GM19023 (cell line): ENCODE measurements at regions not wholly inside any gene's neighbourhood (a gene's known extent, or its start where the extent isn't known, plus 50 kb on each side); places are given as distances from the start of the nearest gene placed in this dataset.

Experiments
- ATAC-seq: cut with Tn5 transposase; IDR thresholded peaks from one replicate; pipeline ENCODE4 v1.9.1; 2021; ENCODE audit warnings: mild to moderate bottlenecking, moderate library complexity; ENCODE audit not compliant: unreplicated experiment

DNA sequence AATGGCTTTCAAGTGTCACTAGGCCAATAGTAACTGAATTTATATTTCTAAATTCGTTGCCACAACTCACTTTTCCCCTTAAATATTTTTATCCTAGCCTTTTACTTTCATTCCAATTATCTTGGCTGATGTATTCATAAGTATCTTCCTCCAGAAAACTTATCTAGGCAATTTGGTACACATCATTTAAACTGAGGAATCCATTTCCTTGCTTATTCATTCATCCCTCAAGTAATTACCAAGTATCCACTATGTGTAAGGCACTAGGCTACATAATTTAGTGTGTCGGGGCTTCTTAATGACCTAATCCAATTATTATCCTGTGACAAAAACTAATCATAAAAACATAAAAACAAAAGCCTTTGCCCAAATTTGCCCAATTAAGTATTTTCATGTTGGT, 258.3 kb upstream of the TCF21 start:
- no peak for ATAC-seq

DNA sequence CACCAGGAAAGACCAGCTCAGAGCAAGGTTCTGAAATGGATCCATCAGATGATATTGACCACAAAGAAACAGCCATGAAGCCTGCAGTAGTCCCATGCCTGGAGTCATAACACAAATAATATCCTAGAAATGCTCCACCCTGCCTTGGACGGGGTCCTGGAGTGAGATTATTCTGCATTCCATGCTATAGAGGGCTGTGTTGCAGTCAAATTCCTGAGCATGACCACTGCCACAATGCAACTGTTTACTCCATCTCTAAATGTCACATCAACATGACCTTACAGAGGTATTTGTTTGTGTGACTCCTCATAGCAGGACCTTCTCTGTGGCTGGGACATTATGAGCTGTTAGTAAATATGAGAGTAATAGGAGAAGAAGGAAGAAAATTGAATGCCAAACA, 257.5 kb upstream of the TCF21 start:
- ATAC-seq: no peak

DNA sequence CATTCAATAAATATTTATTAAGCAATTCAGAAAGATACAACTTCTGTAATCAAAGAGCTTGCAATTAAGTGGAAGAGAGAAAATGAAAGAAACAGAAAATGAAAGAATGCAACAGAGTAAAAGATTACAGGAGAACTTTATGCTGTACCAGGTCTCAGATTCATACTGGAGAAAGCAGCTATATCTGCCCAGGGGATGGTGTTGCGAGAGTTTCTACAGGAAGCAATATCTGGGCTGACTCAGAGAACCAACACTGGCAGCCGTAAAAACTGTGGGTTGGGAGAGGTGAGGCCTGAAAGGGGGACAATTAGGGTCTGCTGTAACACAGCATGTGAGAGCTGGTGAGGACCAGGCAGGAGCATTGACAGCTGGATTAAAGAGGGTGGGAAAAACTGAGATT, 256.7 kb upstream of the TCF21 start:
- no peak for ATAC-seq

DNA sequence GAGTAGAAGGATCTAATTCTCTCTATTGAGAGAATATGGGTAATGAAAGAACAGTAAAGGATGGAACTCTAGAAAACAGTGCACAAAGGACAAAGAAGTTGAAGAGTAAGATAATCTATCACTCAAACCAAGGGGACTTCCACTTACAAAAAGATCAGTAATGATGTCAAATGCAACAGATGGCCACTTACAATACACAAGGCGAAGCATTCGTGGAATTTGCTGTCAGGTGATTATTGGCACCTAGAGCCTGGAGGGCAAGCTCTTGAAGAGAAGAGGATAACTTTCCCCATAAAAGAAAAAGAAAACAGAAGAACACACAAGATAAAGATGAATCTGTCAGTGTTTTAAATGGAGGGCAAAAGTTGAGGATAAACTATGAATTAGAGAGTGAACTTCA, 256.0 kb upstream of the TCF21 start:
- no peak for ATAC-seq

DNA sequence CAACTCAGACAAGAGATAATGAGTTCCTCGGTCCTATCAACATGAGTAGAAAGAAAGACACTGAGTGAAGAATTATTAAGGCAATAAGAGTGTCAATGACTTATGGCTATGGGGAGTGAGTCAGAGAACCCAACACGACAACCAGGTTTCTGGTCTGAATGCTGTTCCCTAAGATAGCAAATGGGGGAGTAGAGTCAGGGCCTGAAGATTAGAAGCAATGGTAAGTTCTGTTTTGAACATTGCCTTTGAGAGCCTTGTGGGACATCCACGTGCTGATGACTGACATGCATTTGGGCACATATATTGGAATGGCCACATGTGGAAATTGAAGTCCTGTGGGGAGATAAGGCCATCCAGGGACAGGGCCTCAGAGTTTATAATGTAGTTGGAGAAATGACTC, 254.4 kb upstream of the TCF21 start:
- ATAC-seq: no peak

DNA sequence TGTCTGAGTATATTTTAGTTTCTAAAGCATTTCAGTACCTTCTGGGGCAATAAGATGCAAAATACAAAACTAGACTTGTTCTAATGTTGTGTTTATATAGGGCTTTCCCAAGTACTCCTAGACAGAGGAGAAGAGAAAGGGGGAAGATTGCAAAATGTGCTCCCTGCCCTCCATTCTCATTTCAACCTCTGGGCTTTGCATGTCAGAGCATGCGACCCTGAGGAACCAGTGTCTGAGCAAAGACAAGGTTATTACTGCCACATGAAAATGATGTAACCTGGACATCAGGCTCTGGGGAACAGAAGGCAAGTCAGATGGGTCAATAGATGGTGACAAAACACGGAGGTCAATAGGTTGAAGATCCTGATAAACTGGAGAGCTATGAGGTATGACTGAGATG, 253.5 kb upstream of the TCF21 start:
- no peak for ATAC-seq

DNA sequence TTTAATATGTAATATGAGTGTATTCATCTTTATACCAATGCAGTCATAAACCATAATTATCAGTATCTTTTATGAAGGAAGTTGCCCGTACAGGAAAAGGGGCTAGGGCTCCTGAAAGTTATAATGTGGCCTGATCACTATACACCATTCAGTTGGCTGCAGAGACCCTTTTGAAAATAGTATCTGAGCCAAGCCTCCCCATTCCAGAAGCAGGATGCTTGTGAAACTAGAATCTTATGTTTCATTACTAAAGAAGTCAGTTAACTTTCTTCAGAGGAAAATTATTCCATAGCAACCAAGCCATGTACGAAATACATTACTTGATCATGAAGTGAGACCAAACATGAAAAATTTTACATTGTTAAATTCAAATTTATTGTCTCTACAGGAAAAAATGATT, 251.5 kb upstream of the TCF21 start:
- ATAC-seq: no peak

DNA sequence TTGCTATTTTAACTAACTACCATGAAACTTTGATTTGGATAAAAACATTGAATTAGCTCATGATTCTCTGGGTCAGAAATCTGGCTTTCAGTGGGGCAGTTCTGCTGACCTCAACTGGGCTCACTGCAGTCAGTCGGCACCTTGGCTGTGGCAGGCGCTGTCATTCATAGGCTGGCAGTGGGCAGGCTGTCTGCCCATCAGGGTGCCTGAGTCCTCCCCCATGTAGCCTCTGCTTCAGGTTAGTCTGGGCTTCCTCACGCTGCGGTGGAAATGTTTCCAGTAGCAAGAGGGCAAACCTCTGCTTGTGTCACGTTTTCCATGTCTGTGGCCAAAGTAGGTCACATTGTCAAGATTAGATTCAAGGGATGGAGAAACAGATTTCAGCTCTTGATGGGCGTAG, 251.0 kb upstream of the TCF21 start:
- no peak for ATAC-seq

DNA sequence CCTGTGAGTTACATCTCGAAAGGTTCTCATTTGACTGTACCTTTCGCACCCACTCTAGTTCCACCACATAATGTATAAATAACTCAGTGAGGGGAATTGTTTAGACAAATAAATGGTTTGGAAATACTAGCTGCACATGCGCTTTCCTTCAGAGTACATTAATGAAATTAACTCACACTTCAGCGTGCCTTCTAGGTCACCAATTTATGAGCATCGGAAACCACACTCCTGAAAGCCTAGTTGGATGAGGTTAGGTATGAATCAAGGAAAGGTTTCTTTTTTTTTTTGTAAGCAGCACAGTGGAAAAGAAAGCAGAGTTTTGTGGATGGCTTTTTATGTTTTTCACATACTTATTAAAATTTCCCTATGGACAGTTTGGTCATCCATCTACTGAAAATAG, 247.8 kb upstream of the TCF21 start:
- ATAC-seq: no peak

DNA sequence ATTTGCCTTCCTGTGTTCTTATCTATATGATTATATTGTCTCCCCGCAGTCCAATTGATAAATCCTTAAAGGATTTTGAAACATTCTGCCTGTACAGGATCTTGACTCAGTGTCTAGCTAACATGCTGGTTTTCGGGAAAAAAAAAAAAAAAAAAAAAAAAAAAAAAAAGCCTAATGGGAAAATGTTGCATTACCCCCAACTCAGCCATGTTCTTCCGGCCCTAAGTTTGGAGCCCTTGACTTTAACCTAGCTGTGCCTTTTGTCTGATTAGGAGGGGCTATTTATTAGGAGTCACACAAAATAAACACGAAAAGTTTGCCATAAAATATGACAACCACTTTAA, 244.4 kb upstream of the TCF21 start:
- no peak for ATAC-seq

DNA sequence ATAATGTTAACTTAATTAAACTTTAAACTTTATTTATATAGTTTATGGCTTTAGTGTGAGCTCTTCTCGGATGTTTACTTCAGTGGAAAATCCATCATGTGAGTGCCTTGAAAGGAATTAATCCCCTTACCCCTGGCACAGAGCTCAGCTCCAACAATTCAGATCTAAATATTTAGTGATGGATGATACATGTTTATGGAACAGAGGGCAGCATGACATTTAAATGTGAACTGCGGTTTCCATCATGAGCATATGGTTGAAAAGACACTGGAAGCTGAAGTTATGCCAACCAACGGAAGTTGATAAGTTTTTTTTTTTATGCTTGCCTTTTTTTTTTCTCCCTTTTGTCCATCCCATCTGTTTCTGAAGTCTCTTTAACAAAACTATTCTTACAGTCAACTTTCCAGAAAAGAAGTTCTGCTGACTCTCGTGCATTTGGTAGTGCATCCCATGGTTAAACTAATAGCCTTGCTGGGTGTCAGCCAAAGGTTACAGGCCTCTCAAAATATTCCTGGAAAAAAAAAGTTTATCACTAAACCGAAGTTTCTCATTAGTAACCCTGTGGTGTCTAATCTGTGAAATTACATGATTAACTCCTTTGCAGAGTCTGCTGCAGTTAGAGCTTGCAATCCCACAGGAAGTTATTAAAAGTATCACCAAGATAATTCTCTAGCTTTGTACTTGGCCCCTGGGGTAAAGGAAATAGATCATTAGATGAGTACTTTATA, 243.9 kb upstream of the TCF21 start:
- no peak for ATAC-seq

DNA sequence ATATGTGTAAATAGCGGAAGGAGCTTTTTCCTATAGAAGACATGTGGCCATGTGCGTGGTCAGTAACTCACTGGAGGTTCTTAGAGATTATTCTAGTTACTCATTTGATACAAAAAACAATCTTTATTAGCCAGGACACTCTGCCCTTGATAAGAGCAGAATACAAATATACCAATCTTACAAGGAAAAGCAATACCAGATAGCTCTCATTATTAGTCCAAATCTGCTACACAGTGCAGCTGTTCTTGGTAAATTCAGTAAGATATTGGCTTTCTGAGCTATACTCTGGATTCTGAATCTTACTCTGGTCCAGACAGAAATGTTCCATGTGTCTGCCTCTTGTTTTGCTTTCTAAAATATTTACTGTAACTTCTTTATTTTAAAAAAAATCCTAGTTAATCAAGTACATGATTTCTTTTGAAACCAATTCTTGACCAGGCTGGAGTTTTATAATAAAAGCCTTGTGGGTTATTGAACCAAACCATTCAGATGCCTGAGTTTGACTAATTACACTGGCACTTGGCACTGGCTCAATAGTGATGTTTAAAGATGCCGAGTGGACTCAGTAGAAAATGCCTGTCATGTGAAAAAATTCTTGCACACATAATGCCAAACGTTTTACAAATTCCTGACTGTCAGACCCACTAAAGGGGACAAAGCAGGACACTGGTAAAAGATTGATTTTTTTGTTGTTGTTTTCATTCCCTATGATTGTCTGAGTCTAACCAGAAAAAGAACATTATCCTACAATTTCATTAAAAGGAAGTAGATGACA, 242.8 kb upstream of the TCF21 start:
- no peak for ATAC-seq

DNA sequence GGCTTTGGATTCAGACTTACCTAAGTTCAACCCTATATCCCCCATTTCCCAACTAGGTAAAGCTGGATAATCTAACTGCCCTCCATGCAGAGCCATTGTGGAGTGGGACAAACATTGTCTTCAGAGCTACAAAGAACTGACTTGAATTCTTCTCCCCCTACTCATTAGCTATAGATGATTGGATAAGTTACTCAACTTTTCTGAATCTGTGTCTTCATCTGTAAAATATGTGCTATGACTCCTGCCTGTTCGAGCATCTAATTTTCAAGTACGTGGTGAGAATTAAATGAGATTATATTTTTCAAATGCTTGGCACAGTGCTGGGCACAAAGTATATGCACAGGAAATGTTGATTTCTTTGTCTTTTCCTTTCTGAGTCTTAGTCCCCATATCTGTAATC, 240.3 kb upstream of the TCF21 start:
- ATAC-seq: no peak

DNA sequence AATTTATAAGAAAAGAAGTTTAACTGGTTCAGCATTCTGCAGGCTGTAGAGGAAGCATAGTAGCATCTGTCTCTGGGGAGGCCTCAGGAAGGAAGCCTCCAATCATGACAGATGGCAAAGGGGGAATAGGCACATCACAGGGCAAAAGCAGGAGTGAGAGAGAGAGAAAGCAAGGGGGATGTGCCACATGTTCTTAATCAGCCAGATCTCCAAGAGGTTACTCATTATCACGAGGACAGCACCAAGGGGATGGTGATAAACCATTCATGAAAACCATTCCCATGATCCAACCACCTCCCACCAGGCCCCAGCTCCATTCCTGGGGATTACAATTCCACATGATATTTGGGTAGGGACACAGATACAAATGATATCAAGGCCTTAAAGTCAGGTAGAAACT, 217.5 kb upstream of the TCF21 start:
- no peak for ATAC-seq

DNA sequence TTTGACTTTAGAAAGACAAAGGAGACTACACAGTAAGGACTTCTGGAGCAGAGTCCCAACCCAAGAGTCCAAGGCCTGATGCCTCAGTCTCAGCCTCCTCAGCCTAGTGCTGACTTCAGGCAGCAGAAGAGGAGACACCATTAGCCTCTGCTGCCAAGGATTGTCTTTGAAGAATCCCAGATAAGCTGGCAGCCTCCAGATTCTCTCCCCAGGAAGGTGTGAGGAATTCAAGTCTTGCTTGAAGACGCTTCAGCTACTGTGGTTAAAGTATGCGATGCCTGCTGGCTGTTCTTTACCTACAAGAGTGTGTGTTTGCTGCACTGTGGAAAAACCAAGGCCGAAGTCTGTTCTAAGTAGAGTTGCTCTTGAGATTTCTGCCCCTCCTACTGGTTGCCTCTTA, 215.9 kb upstream of the TCF21 start:
- no peak for ATAC-seq

DNA sequence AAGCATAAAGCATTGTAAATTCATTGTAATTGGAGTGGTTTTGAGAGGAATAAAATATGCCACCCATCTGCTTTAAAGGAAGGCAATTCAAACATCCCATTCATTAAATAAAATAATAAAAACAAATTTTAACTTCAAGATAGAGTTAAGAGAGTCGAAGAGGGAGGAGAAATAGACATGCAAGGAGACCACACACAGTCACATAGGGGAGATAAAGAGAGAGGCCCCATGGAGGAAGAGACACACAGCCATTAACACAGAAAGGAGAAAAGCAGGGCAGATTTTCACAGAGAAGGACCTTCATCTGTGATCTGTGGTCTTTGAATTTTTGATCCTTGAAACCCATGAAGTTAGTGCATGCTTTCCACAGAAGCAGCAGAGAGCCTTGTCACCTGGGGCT, 214.3 kb upstream of the TCF21 start:
- ATAC-seq: no peak

DNA sequence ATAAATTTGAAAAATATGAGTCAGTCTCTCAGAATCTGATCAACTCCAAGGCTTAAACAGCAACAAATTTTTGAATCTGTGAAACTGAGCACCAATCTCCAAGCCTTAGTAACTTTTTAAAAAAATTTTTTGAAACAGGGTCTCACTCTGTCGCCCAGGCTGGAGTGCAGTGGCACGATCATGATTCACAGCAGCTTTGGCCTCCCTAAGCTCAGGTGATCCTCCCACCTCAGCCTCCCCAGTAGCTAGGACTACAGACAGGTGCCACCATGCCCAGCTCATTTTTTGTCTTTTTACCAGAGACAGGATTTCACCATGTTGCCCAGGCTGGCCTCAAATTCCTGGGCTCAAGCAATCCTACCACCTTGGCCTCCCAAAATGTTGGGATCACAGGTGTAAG, 207.9 kb upstream of the TCF21 start:
- ATAC-seq: no peak

DNA sequence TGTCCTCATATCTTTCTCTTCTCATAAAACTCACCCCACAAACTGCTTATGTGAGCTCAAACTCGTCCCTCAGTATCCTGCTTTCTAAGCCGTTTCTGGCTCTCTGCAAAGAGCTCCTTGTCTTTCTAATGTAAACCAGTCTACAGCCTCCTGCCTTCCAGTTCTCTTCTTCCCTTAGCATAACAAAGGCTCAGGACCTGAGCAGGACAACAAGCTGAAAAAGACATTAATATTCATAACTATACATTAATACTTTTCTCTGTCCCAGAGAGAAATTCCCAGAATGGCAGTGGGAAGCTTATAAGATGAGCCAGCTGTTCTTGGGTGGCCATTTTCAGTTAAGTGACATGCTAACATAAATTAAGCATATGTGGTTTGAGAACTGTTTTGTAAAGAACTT, 207.0 kb upstream of the TCF21 start:
- no peak for ATAC-seq

DNA sequence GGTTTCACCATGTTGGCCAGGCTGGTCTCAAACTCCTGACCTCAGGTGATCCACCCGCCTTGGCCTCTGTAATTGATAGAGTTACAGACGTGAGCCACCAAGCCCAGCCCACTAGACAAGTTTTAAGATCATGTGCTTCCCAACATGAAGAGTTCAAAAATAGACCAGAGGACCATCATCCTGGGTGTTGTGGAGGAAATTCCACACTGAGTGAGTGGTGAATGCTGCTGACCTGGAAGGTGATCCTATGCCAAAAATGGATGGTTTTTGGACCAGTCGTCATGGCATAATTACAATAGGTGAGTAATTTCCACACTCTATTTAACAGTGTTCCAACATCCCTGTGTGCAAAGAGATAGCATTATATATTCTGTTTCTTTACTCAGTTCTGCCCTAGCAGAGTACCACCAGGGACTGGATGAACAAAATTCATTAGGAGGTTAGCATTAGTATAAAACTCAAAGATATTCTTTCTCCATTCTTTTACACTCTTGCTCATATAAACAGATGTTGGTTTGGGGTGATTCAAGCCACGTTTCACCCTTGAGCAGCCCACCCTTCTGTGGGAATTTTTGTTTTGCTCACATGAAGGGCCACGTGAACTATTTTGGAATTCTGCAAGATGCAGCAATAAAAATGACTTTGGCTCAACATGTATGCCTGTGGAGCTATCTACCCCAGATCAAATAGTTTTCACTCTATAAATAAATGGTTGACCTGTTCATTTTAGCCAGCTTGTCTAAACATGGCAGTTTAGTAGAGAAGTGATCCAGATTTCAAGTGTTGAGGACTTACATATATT, 206.2 kb upstream of the TCF21 start:
- no peak for ATAC-seq

DNA sequence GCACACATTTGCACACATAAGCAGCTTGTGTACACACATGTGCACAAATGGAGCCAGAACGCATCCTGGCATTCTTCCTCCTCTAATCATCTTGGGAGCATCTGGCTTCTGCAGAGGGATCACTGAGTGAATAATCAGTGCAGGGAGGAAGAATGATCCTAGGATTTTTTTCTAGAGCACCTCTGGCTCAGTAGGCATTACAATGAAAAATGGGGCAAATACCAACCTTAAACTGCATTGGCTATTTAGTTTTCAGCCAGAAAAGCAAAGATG, 205.7 kb upstream of the TCF21 start:
- no peak for ATAC-seq

DNA sequence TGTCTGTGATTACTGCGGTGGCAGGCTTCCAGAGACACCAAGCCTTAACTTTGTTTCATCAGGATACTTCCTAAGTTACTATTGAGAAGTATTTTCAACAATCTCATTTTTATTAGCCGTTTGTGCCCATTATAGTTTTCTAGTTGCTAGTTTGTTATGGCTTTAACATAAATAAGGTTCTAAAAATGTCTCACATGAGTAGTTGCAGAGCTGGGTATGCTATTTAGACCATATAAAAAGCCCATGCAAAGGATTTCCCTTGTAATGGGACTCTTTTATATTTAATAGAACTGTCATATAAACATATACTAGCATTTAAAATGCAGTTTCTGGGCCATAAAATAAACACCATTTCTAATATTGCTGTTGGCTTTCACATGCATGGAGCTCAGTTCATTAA, 205.3 kb upstream of the TCF21 start:
- no peak for ATAC-seq
